H1 (cell line): ENCODE measurements at regions not wholly inside any gene's neighbourhood (a gene's known extent, or its start where the extent isn't known, plus 50 kb on each side); places are given as distances from the start of the nearest gene placed in this dataset.

Experiments used
- BCL11A ChIP-seq, 2 experiments: IDR thresholded peaks; one replicate each; pipeline ENCODE4 v1.6.1; 2011; ENCODE audit warnings: low read depth in 2 of 2, low read length in 2 of 2, mild to moderate bottlenecking in 2 of 2
- CEBPB ChIP-seq: IDR thresholded peaks from 2 replicates; pipeline ENCODE4 v1.6.1; 2012; ENCODE audit warnings: low read depth, low read length
- EGR1 ChIP-seq: IDR thresholded peaks from 2 replicates; pipeline ENCODE4 v1.6.1; 2011; ENCODE audit warnings: low read depth, low read length, borderline replicate concordance
- EP300 ChIP-seq, 2 experiments: IDR thresholded peaks; 1 replicate in 1 of 2; 2 replicates in 1 of 2; pipeline ENCODE4 v1.6.1; 2011 to 2012; ENCODE audit warnings: low read depth in 2 of 2, low read length in 2 of 2, mild to moderate bottlenecking in 2 of 2, borderline replicate concordance in 1 of 2, inconsistent platforms in 1 of 2, moderate library complexity in 1 of 2
- EZH2 ChIP-seq: fragments of 200-600 bp; sonication (generic); IDR thresholded peaks from 2 replicates; pipeline ENCODE4 v1.7.1; 2012; ENCODE audit warnings: low read depth, mild to moderate bottlenecking, moderate library complexity, low read length, inconsistent platforms; ENCODE audit not compliant: severe bottlenecking
- JUND ChIP-seq: IDR thresholded peaks from 2 replicates; pipeline ENCODE4 v1.6.1; 2011; ENCODE audit warnings: mild to moderate bottlenecking, improper control_type of control experiment, low read length
- MAX ChIP-seq: IDR thresholded peaks from 2 replicates; pipeline ENCODE4 v1.6.1; 2012; ENCODE audit warnings: inconsistent platforms
- RNF2 ChIP-seq: fragments of 200-900, 300-1000 bp; sonication (generic); IDR thresholded peaks from 2 replicates; pipeline ENCODE4 v1.7.1; 2016; ENCODE audit warnings: borderline replicate concordance, low read depth, mild to moderate bottlenecking, antibody characterized with exemption, low read length; ENCODE audit not compliant: poor library complexity, severe bottlenecking; ENCODE audit errors: missing control alignments
- SAP30 ChIP-seq: fragments of 300-600 bp; sonication (generic); IDR thresholded peaks from 2 replicates; pipeline ENCODE4 v1.7.1; 2012; ENCODE audit warnings: low read length, moderate library complexity, mild to moderate bottlenecking, inconsistent platforms; ENCODE audit not compliant: insufficient read depth, insufficient replicate concordance
- SIRT6 ChIP-seq: IDR thresholded peaks from one replicate; pipeline ENCODE4 v1.7.1; 2012; ENCODE audit warnings: low read length, inconsistent platforms
- SP4 ChIP-seq: IDR thresholded peaks from 2 replicates; pipeline ENCODE4 v1.6.1; 2012; ENCODE audit warnings: low read length, inconsistent platforms
- TCF12 ChIP-seq: IDR thresholded peaks from 2 replicates; pipeline ENCODE4 v1.6.1; 2011; ENCODE audit warnings: low read depth, mild to moderate bottlenecking, low read length
- TEAD4 ChIP-seq: IDR thresholded peaks from 2 replicates; pipeline ENCODE4 v1.6.1; 2012; ENCODE audit warnings: low read depth, low read length, inconsistent platforms, mixed read lengths
- ZNF274 ChIP-seq: IDR thresholded peaks from 2 replicates; pipeline ENCODE4 v1.7.0; 2012; ENCODE audit warnings: low read length, borderline replicate concordance; ENCODE audit errors: extremely low read depth

GRCh38 chr22:49091451-49091850 is 736.2 kb downstream of the BRD1 start (continued):
- TF ChIP-seq CEBPB (no peak), TEAD4 (no peak), SIRT6 (no peak), BCL11A (IDR thresholded peaks at IDR 0.05; ENCODE audit: low read depth in 2 of 2, low read length in 2 of 2) (no peak), RNF2 (no peak), TCF12 (no peak), EP300 (IDR thresholded peaks at IDR 0.05; ENCODE audit: borderline replicate concordance in 1 of 2, low read depth in 2 of 2, low read length in 2 of 2) (no peak), MAX (no peak), JUND (no peak), SP4 (no peak), ZNF274 (no peak), EGR1 (no peak), SAP30 (no peak), EZH2 (no peak)
